GM21360 (cell line): ENCODE measurements at regions not wholly inside any gene's neighbourhood (a gene's known extent, or its start where the extent isn't known, plus 50 kb on each side); places are given as distances from the start of the nearest gene placed in this dataset.
"Not testable (repeated sequence)": the region's sequence is repeated elsewhere in the genome, so short reads cannot be mapped to it uniquely, and the experiment has no call there.

Experiments
- ATAC-seq: cut with Tn5 transposase; IDR thresholded peaks from one replicate; pipeline ENCODE4 v1.9.1; 2021; ENCODE audit warnings: mild to moderate bottlenecking, moderate library complexity; ENCODE audit not compliant: unreplicated experiment

- not testable (repeated sequence) for ATAC-seq
Measured at GRCh38 chr12:126049501-126049900, 984.3 kb downstream of the AACS start.

- no peak for ATAC-seq
Measured at GRCh38 chr12:126051611-126052107, 986.4 kb downstream of the AACS start.

GRCh38 chr12:126055521-126055920 lies 990.3 kb downstream of the AACS start:
- no peak for ATAC-seq

GRCh38 chr12:126061777-126062176 lies 996.5 kb downstream of the AACS start:
- no peak for ATAC-seq

GRCh38 chr12:126064028-126064427 lies 998.8 kb downstream of the AACS start:
- no peak for ATAC-seq

- no peak for ATAC-seq
Measured at GRCh38 chr12:126067626-126068329, 1002.5 kb downstream of the AACS start.

GRCh38 chr12:126069549-126070165 lies 1004.4 kb downstream of the AACS start:
- ATAC-seq: no peak

- ATAC-seq: no peak
Measured at GRCh38 chr12:126076515-126076914, 1011.3 kb downstream of the AACS start.

- no peak for ATAC-seq
Measured at GRCh38 chr12:126083926-126084325, 1018.7 kb downstream of the AACS start.

GRCh38 chr12:126084480-126084879 lies 1019.2 kb downstream of the AACS start:
- no peak for ATAC-seq

- ATAC-seq: no peak
Measured at GRCh38 chr12:126086242-126086641, 1021.0 kb downstream of the AACS start.

GRCh38 chr12:126087692-126088091 lies 1022.5 kb downstream of the AACS start:
- ATAC-seq: no peak

- no peak for ATAC-seq
Measured at GRCh38 chr12:126093908-126094307, 1028.7 kb downstream of the AACS start.

GRCh38 chr12:126095748-126096510 lies 1030.7 kb downstream of the AACS start:
- no peak for ATAC-seq

- no peak for ATAC-seq
Measured at GRCh38 chr12:126106706-126107105, 1041.5 kb downstream of the AACS start.

- no peak for ATAC-seq
Measured at GRCh38 chr12:126107659-126108058, 1042.4 kb downstream of the AACS start.

- no peak for ATAC-seq
Measured at GRCh38 chr12:126108247-126108646, 1043.0 kb downstream of the AACS start.

- no peak for ATAC-seq
Measured at GRCh38 chr12:126112141-126112540, 1046.9 kb downstream of the AACS start.

- ATAC-seq: no peak
Measured at GRCh38 chr12:126112849-126113248, 1047.6 kb downstream of the AACS start.

GRCh38 chr12:126114441-126114840 lies 1049.2 kb downstream of the AACS start:
- ATAC-seq: no peak

GRCh38 chr12:126117502-126117901 lies 1052.3 kb downstream of the AACS start:
- ATAC-seq: no peak

GRCh38 chr12:126139355-126139754 lies 1074.1 kb downstream of the AACS start:
- ATAC-seq: no peak
